ENCODE measurements at regions not wholly inside any gene's neighbourhood (a gene's known extent, or its start where the extent isn't known, plus 50 kb on each side); places are given as distances from the start of the nearest gene placed in this dataset.
"Not testable (repeated sequence)": the region's sequence is repeated elsewhere in the genome, so short reads cannot be mapped to it uniquely, and the experiment has no call there.

DNA sequence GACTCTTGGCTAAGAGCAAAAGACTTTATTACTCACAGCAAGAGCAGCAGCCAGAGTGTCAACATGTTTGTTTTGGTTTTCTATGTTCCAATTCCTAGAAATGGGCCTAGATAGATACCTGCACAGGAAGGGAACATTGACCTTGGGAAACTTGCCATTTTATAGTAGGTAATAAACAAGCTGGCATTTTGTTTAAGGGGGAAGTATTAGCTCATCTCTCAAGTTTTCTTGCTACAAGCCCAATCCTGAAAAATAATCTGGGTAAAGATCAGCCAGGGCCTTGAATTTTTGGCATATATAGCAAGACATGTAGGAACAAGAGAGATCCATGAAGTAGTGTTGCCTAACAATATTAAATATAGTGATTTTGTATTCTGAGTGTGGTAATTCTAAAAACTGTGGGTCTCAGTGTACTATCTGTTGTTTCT, 51.4 kb upstream of the RGL1 start:
- Mint-ChIP-seq H3K36me3 (ENCODE audit: insufficient read depth) (peaks cover 12% of the 10 kb centered on the region), H3K4me3 (ENCODE audit: low read depth) (no peak overlapping the region), H3K27ac (no peak overlapping the region), H3K4me1 (ENCODE audit: low read depth) (no peaks in the 10 kb centered on the region), H3K27me3 (no peaks in the 10 kb centered on the region), H3K9me3 (ENCODE audit: low read depth) (peaks cover 31% of the 10 kb centered on the region)
- TF ChIP-seq, protein P1, sequence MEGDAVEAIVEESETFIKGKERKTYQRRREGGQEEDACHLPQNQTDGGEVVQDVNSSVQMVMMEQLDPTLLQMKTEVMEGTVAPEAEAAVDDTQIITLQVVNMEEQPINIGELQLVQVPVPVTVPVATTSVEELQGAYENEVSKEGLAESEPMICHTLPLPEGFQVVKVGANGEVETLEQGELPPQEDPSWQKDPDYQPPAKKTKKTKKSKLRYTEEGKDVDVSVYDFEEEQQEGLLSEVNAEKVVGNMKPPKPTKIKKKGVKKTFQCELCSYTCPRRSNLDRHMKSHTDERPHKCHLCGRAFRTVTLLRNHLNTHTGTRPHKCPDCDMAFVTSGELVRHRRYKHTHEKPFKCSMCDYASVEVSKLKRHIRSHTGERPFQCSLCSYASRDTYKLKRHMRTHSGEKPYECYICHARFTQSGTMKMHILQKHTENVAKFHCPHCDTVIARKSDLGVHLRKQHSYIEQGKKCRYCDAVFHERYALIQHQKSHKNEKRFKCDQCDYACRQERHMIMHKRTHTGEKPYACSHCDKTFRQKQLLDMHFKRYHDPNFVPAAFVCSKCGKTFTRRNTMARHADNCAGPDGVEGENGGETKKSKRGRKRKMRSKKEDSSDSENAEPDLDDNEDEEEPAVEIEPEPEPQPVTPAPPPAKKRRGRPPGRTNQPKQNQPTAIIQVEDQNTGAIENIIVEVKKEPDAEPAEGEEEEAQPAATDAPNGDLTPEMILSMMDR (IDR thresholded peaks at IDR 0.05; ENCODE audit: unreplicated experiment): no peak
- DNase-seq (ENCODE audit: low spot score, unreplicated experiment): no peak

DNA sequence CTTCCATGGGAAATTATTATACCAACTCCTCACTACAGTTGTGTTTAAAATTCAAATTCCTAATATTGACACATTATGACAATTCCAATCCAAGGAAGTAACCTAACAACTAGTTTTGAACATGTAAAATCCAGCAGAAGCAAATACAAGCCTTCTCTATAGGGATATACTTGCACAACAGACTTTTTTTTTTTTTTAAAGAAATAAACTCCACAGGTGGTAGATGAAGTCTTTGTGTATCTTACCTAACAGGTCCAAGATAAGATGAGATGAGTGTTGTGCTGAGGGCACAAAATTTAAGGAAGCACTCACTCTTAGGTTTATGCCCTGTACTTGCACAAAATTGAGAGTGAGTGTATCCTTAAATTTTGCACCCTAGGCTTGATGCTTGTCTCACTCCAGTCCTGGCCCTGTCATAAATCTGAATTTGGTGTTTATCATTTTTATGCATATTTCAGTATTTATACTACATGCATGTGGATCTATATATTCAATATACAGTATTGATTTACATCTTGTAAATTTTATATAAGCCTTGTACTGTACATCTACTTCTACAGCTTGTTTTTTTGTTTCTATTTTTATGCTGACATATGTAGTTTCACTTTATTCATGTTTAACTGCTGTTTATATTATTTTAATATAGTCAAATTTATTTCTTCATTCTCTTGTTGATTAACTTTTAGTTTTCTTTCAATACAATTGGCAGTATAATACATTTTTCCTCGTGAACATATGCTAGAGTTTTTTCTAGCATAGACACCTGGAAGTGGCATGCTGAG, 60.6 kb upstream of the RGL1 start:
- Mint-ChIP-seq H3K36me3 (ENCODE audit: insufficient read depth) (peaks cover 12% of the 10 kb centered on the region), H3K27me3 (no peaks in the 10 kb centered on the region), H3K4me3 (ENCODE audit: low read depth) (no peak overlapping the region), H3K27ac (no peak overlapping the region), H3K4me1 (ENCODE audit: low read depth) (peaks cover 10% of the 10 kb centered on the region), H3K9me3 (ENCODE audit: low read depth) (peaks cover 20% of the 10 kb centered on the region)
- TF ChIP-seq, protein P1 (IDR thresholded peaks at IDR 0.05; ENCODE audit: unreplicated experiment): no peak
- no peak for DNase-seq (ENCODE audit: low spot score, unreplicated experiment)

DNA sequence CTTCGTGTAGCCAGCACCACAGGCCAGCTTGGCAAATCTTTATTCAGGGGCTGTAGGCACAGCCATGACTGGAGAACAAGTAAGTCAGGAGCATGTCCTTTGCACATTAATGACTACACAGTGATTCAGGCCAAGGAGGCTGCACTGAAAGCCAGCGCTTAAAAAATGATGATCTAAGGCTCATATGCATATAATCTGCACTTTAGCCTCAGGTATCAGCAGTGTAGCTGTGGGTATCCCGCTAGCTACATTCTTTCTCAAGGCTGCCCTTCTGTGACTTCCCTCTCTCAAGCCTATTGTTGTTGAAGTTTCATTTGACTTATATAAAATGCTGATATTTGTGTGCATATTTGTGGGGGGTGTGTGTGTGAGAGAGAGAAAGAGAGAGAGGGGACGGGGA, 62.6 kb upstream of the RGL1 start:
- H3K9me3 Mint-ChIP-seq (ENCODE audit: low read depth): peaks cover 6% of the 10 kb centered on the region
- peaks cover 11% of the 10 kb centered on the region for H3K4me1 Mint-ChIP-seq (ENCODE audit: low read depth)
- no peak overlapping the region for H3K27ac Mint-ChIP-seq
- no peaks in the 10 kb centered on the region for H3K27me3 Mint-ChIP-seq
- H3K4me3 Mint-ChIP-seq (ENCODE audit: low read depth): no peak overlapping the region
- TF ChIP-seq, protein P1 (IDR thresholded peaks at IDR 0.05; ENCODE audit: unreplicated experiment): no peak
- DNase-seq (ENCODE audit: low spot score, unreplicated experiment): no peak
- peaks cover 7% of the 10 kb centered on the region for H3K36me3 Mint-ChIP-seq (ENCODE audit: insufficient read depth)

DNA sequence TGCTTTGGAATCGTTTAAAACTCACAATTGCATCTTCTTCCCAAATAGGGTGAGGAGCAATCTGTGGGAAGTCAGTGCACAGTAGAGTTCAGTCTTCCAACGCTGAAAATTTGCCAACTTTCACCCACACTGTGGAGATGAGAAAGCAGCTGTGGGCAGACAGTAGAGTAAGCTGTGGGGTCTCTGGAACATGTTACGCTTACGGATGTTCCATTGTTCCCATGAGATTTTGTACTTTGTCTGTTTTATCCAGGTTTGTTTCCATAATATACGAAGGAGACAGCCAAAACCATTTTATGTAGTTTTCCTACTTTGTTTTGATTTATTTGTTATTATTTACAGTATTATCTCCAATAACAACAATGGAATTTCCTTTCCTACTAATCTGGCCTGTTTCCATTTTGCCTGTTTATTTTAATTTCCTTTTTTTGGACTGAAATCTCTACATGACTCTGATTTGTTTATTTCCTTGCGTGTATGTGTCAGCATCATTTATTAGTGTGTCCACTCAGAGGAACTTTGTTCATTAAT, 65.1 kb upstream of the RGL1 start:
- Mint-ChIP-seq H3K4me1 (ENCODE audit: low read depth) (peaks cover 20% of the 10 kb centered on the region), H3K27ac (no peak overlapping the region), H3K36me3 (ENCODE audit: insufficient read depth) (peaks cover 4% of the 10 kb centered on the region), H3K4me3 (ENCODE audit: low read depth) (no peak overlapping the region), H3K27me3 (no peaks in the 10 kb centered on the region), H3K9me3 (ENCODE audit: low read depth) (peaks cover 3% of the 10 kb centered on the region)
- TF ChIP-seq, protein P1 (IDR thresholded peaks at IDR 0.05; ENCODE audit: unreplicated experiment): no peak
- no peak for DNase-seq (ENCODE audit: low spot score, unreplicated experiment)

DNA sequence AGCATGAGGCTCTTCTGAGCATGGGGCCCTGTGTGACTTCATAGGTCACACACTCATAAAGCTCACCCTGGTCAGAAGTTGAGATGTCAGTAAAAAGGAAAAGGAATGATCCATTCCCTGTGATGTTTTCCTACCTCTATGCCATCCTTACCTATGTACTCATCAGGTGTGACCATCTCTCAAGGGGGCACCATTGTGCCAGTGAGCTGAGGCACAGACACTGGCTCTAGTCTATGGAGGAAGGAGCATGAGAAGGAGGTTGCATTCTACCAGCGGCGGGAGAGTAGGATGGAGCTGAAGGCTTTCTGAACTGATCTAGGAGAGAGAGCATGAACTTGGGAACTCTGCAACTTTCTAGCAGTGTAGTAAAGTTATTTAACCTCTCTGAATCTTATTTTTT, 65.8 kb upstream of the RGL1 start:
- peaks cover 4% of the 10 kb centered on the region for H3K36me3 Mint-ChIP-seq (ENCODE audit: insufficient read depth)
- H3K4me3 Mint-ChIP-seq (ENCODE audit: low read depth): no peak overlapping the region
- no peaks in the 10 kb centered on the region for H3K27me3 Mint-ChIP-seq
- H3K27ac Mint-ChIP-seq: no peak overlapping the region
- DNase-seq (ENCODE audit: low spot score, unreplicated experiment): no peak
- peaks cover 3% of the 10 kb centered on the region for H3K9me3 Mint-ChIP-seq (ENCODE audit: low read depth)
- TF ChIP-seq, protein P1 (IDR thresholded peaks at IDR 0.05; ENCODE audit: unreplicated experiment): no peak
- peaks cover 24% of the 10 kb centered on the region for H3K4me1 Mint-ChIP-seq (ENCODE audit: low read depth)

DNA sequence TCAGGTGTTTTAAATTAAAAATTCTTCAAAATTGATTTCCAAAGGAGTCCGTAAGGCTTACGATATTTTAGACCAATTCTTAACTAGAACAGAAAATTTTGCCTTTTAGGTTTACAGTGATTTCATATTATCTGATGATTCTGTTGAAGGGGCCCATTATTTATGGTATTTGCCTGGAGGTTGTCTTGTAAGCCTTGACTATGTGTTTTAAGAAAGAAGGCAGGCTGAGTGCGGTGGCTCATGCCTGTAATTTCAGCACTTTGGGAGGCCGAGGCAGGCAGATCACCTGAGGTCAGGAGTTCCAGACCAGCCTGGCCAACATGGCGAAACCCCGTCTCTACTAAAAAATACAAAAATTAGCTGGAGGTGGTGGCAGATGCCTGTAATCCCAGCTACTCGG, 67.0 kb upstream of the RGL1 start:
- not testable (repeated sequence) for H3K9me3 Mint-ChIP-seq (ENCODE audit: low read depth); DNase-seq (ENCODE audit: low spot score, unreplicated experiment); H3K27me3 Mint-ChIP-seq; H3K27ac Mint-ChIP-seq; H3K4me3 Mint-ChIP-seq (ENCODE audit: low read depth); H3K36me3 Mint-ChIP-seq (ENCODE audit: insufficient read depth)
- H3K4me1 Mint-ChIP-seq (ENCODE audit: low read depth): peaks cover 24% of the 10 kb centered on the region
